Naive thymus-derived CD4-positive, alpha-beta T cell (primary cell): ENCODE measurements at regions not wholly inside any gene's neighbourhood (a gene's known extent, or its start where the extent isn't known, plus 50 kb on each side); places are given as distances from the start of the nearest gene placed in this dataset.
"Not testable (repeated sequence)": the region's sequence is repeated elsewhere in the genome, so short reads cannot be mapped to it uniquely, and the experiment has no call there.

Source experiments
- ATAC-seq: fragments of 150-1000 bp; cut with Tn5 transposase; 2 replicates; pipeline ENCODE4 v1.10.0; 2021; ENCODE audit warnings: mild to moderate bottlenecking, moderate library complexity
- CTCF ChIA-PET: fragments of 350-600 bp; sonication (Branson Sonifier 250); formaldehyde crosslinking; loops from one replicate; lab custom pipeline; 2021; ENCODE audit warnings: antibody characterized with exemption; lab: Charles Lee
- POLR2A ChIA-PET: fragments of 350-600 bp; sonication (Branson Sonifier 250); formaldehyde crosslinking; loops from one replicate; lab custom pipeline; 2021; ENCODE audit warnings: antibody characterized with exemption, inconsistent platforms; lab: Charles Lee
- DNase-seq, 9 donors: peaks; one replicate each; pipeline versions ENCODE4 v3.0.0 to v3.0.0-alpha.2; 2020 to 2022; ENCODE audit warnings: mixed read lengths in 1 of 9
- H3K27ac ChIP-seq: one replicate; pipeline ENCODE4 v1.7.0; 2013; ENCODE audit warnings: mild to moderate bottlenecking, low read depth, low read length, moderate library complexity
- H3K27me3 ChIP-seq, 2 donors: one replicate each; pipeline ENCODE4 v1.7.0; 2013; ENCODE audit warnings: low read length in 2 of 2, mild to moderate bottlenecking in 2 of 2, moderate library complexity in 2 of 2; ENCODE audit not compliant: control insufficient read depth in 2 of 2, insufficient read depth in 2 of 2
- H3K36me3 ChIP-seq, 3 experiments: 1 replicate in 2 of 3; 2 replicates in 1 of 3; pipeline ENCODE4 v1.7.0; 2013; ENCODE audit warnings: low read length in 3 of 3, mild to moderate bottlenecking in 3 of 3, moderate library complexity in 1 of 3; ENCODE audit not compliant: insufficient read depth in 3 of 3, control insufficient read depth in 2 of 3
- H3K4me1 ChIP-seq, 2 donors: one replicate each; pipeline ENCODE4 v1.7.0; 2013; ENCODE audit warnings: low read length in 2 of 2, mild to moderate bottlenecking in 2 of 2, moderate library complexity in 1 of 2; ENCODE audit not compliant: control insufficient read depth in 2 of 2, insufficient read depth in 2 of 2
- H3K4me3 ChIP-seq: 2 replicates; pipeline ENCODE4 v1.7.0; 2013; ENCODE audit warnings: mild to moderate bottlenecking, low read length
- H3K9me3 ChIP-seq, 3 experiments: 1 replicate in 2 of 3; 2 replicates in 1 of 3; pipeline ENCODE4 v1.7.0; 2013; ENCODE audit warnings: low read length in 3 of 3; ENCODE audit not compliant: control insufficient read depth in 2 of 3
- H3K27ac Mint-ChIP-seq, 9 donors: one replicate each; pipeline ENCODE4 v1.8.0; 2020 to 2022; ENCODE audit warnings: mixed read lengths in 9 of 9, mild to moderate bottlenecking in 8 of 9, moderate library complexity in 5 of 9, inconsistent platforms in 2 of 9
- H3K27me3 Mint-ChIP-seq, 5 donors: one replicate each; pipeline ENCODE4 v1.8.0; 2021 to 2022; ENCODE audit warnings: mixed read lengths in 5 of 5, mild to moderate bottlenecking in 1 of 5
- H3K36me3 Mint-ChIP-seq, 5 donors: one replicate each; pipeline ENCODE4 v1.8.0; 2020 to 2022; ENCODE audit warnings: mixed read lengths in 5 of 5, mild to moderate bottlenecking in 3 of 5, inconsistent platforms in 1 of 5
- H3K4me1 Mint-ChIP-seq, 7 donors: one replicate each; pipeline ENCODE4 v1.8.0; 2020 to 2022; ENCODE audit warnings: mixed read lengths in 7 of 7, mild to moderate bottlenecking in 3 of 7, inconsistent platforms in 1 of 7
- H3K4me3 Mint-ChIP-seq, 10 donors: one replicate each; pipeline ENCODE4 v1.8.0; 2020 to 2022; ENCODE audit warnings: mild to moderate bottlenecking in 10 of 10, mixed read lengths in 10 of 10, moderate library complexity in 6 of 10, inconsistent platforms in 2 of 10
- H3K9me3 Mint-ChIP-seq, 11 donors: one replicate each; pipeline ENCODE4 v1.8.0; 2020 to 2022; ENCODE audit warnings: mixed read lengths in 11 of 11, mild to moderate bottlenecking in 4 of 11, inconsistent platforms in 1 of 11, moderate library complexity in 1 of 11
- intact Hi-C, 2 donors: fragments of 100-400 bp; cut with micrococcal nuclease; formaldehyde crosslinking; loops; one replicate each; pipeline ENCODE4 v1.15.1; 2023

GRCh38 chrX:121863976-121864375 is 816.6 kb downstream of the GLUD2 start:
- ChIA-PET CTCF (no interaction called here), POLR2A (no interaction called here)
- ATAC-seq (no peak), DNase-seq (no peak)
- H3K27ac Mint-ChIP-seq, result no peak overlapping the region
- H3K27me3 Mint-ChIP-seq, result no peaks in the 10 kb centered on the region
- Histone ChIP-seq H3K4me1 (no peaks in the 10 kb centered on the region), H3K9me3 (no peaks in the 10 kb centered on the region), H3K27me3 (no peaks in the 10 kb centered on the region), H3K27ac (no peak overlapping the region), H3K4me3 (no peak overlapping the region), H3K36me3 (no peaks in the 10 kb centered on the region)
- H3K9me3 Mint-ChIP-seq, result peaks cover 0 to 4% (median 0%) of the 10 kb centered on the region in 11 donors
- H3K36me3 Mint-ChIP-seq, result no peaks in the 10 kb centered on the region
- H3K4me1 Mint-ChIP-seq, result no peaks in the 10 kb centered on the region
- intact Hi-C loops, result no loop called here
- no peak overlapping the region for H3K4me3 Mint-ChIP-seq

GRCh38 chrX:121864561-121864960 is 817.2 kb downstream of the GLUD2 start:
- Mint-ChIP-seq H3K4me3 (no peak overlapping the region), H3K4me1 (no peaks in the 10 kb centered on the region), H3K9me3 (peaks cover 0 to 4% (median 0%) of the 10 kb centered on the region in 11 donors), H3K36me3 (no peaks in the 10 kb centered on the region), H3K27me3 (no peaks in the 10 kb centered on the region), H3K27ac (no peak overlapping the region)
- H3K4me1 ChIP-seq, result no peaks in the 10 kb centered on the region
- CTCF ChIA-PET, result no interaction called here
- POLR2A ChIA-PET, result no interaction called here
- H3K4me3 ChIP-seq, result no peak overlapping the region
- no peaks in the 10 kb centered on the region for H3K36me3 ChIP-seq
- H3K27me3 ChIP-seq, result no peaks in the 10 kb centered on the region
- H3K27ac ChIP-seq, result no peak overlapping the region
- intact Hi-C loops, result no loop called here
- ATAC-seq, result no peak
- no peak for DNase-seq
- H3K9me3 ChIP-seq, result no peaks in the 10 kb centered on the region

DNA sequence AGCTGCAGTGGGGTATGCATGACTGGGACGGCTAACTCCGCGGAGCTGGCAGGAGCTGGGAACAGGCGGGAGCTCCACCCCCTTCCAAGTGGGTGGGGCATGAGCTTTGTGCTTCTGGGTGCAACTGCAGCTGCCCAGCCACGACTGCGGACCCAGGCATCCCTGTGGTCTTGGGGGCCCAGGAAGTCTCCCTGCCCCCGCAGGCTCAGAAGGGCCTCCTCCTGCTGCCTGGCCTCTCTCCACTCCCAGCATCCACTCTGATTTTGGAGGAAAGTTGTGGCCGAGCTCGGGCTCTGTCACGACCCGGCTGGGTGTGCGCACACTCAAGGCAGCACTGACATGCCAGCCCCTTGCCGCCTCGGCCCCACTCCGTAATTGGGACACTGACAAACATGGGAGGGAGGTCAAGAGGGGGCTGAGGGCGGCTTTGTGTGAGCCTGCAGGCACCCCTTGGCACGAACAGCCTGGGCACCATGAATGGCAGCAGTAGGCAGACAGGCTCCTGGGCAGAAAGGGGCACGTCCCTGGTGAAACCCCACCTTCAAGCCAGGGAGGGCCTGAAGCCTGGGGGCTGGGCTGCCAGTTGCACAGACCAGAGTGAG is 822.6 kb downstream of the GLUD2 start:
- H3K27ac Mint-ChIP-seq, result no peak overlapping the region
- H3K4me1 ChIP-seq, result no peaks in the 10 kb centered on the region
- H3K9me3 ChIP-seq, result no peaks in the 10 kb centered on the region
- H3K4me3 ChIP-seq, result no peak overlapping the region
- intact Hi-C loops, result no loop called here
- no peaks in the 10 kb centered on the region for H3K36me3 ChIP-seq
- H3K27me3 ChIP-seq, result no peaks in the 10 kb centered on the region
- CTCF ChIA-PET, result no interaction called here
- POLR2A ChIA-PET, result no interaction called here
- peaks cover 0 to 2% (median 0%) of the 10 kb centered on the region in 11 donors for H3K9me3 Mint-ChIP-seq
- H3K4me3 Mint-ChIP-seq, result no peak overlapping the region
- no peak overlapping the region for H3K27ac ChIP-seq
- no peaks in the 10 kb centered on the region for H3K4me1 Mint-ChIP-seq
- no peaks in the 10 kb centered on the region for H3K36me3 Mint-ChIP-seq
- DNase-seq (no peak), ATAC-seq (no peak)
- no peaks in the 10 kb centered on the region for H3K27me3 Mint-ChIP-seq

DNA sequence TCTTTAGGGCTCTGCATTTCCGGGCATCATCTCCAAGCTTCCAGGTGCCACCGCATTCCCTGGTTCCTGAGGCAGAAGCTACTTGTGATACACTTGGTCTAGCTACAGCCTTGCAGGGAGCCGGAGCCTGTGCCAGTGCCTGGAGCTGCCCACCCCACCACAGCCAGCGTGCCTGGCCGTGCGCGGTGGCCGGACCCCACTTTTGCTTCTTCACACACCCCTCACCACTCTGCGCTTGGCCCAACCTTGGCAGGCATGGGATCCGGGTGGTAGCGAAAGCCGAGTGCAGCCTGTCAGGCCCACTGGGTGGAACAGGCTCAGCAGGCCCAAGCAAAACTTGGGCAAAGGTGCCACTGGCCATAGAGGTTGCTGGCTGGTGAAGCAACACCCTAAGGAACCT is 823.7 kb downstream of the GLUD2 start:
- DNase-seq, result no peak
- CTCF ChIA-PET, result no interaction called here

GRCh38 chrX:121876305-121876704 is 828.9 kb downstream of the GLUD2 start:
- Histone ChIP-seq H3K9me3 (no peaks in the 10 kb centered on the region), H3K4me3 (no peak overlapping the region), H3K4me1 (no peaks in the 10 kb centered on the region), H3K36me3 (no peaks in the 10 kb centered on the region), H3K27me3 (no peaks in the 10 kb centered on the region), H3K27ac (no peak overlapping the region)
- ATAC-seq, result no peak
- H3K27me3 Mint-ChIP-seq, result no peaks in the 10 kb centered on the region
- DNase-seq, result no peak
- H3K4me1 Mint-ChIP-seq, result no peaks in the 10 kb centered on the region
- no peaks in the 10 kb centered on the region for H3K36me3 Mint-ChIP-seq
- ChIA-PET POLR2A (no interaction called here), CTCF (no interaction called here)
- no peak overlapping the region for H3K27ac Mint-ChIP-seq
- intact Hi-C loops, result no loop called here
- H3K9me3 Mint-ChIP-seq, result peaks cover 0 to 8% (median 0%) of the 10 kb centered on the region in 11 donors
- H3K4me3 Mint-ChIP-seq, result no peak overlapping the region

More for the DNA sequence above, 823.7 kb downstream of the GLUD2 start:
- Mint-ChIP-seq H3K4me1 (no peaks in the 10 kb centered on the region), H3K36me3 (no peaks in the 10 kb centered on the region), H3K9me3 (peaks cover 0 to 2% (median 0%) of the 10 kb centered on the region in 11 donors), H3K27ac (no peak overlapping the region), H3K4me3 (no peak overlapping the region), H3K27me3 (no peaks in the 10 kb centered on the region)
- Histone ChIP-seq H3K4me3 (no peak overlapping the region), H3K36me3 (no peaks in the 10 kb centered on the region), H3K4me1 (no peaks in the 10 kb centered on the region), H3K27ac (no peak overlapping the region), H3K27me3 (no peaks in the 10 kb centered on the region), H3K9me3 (no peaks in the 10 kb centered on the region)
- POLR2A ChIA-PET, result no interaction called here
- intact Hi-C loops, result no loop called here
- ATAC-seq, result no peak

DNA sequence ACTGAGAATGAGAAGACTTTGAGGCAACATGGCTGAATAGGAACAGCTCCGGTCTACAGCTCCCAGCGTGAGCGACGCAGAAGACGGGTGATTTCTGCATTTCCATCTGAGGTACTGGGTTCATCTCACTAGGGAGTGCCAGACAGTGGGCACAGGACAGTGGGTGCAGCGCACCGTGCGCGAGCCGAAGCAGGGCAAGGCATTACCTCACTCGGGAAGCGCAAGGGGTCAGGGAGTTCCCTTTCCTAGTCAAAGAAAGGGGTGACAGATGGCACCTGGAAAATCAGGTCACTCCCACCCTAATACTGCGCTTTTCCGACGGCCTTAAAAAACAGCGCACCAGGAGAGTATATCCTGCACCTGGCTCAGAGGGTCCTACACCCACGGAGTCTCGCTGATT is 829.9 kb downstream of the GLUD2 start:
- CTCF ChIA-PET, H3K4me3 ChIP-seq, intact Hi-C loops, H3K9me3 ChIP-seq, H3K27ac Mint-ChIP-seq, DNase-seq, H3K4me1 ChIP-seq, H3K27me3 ChIP-seq, H3K27me3 Mint-ChIP-seq, POLR2A ChIA-PET, H3K4me3 Mint-ChIP-seq, H3K36me3 ChIP-seq, H3K9me3 Mint-ChIP-seq, H3K4me1 Mint-ChIP-seq, ATAC-seq, H3K36me3 Mint-ChIP-seq, H3K27ac ChIP-seq: not testable (repeated sequence)

- Mint-ChIP-seq H3K36me3 (no peaks in the 10 kb centered on the region), H3K27ac (no peak overlapping the region), H3K4me1 (no peaks in the 10 kb centered on the region), H3K4me3 (no peak overlapping the region), H3K27me3 (no peaks in the 10 kb centered on the region), H3K9me3 (no peaks in the 10 kb centered on the region)
- H3K27me3 ChIP-seq, result no peaks in the 10 kb centered on the region
- H3K36me3 ChIP-seq, result no peaks in the 10 kb centered on the region
- H3K27ac ChIP-seq, result no peak overlapping the region
- no peak overlapping the region for H3K4me3 ChIP-seq
- ChIA-PET POLR2A (no interaction called here), CTCF (no interaction called here)
- H3K4me1 ChIP-seq, result no peaks in the 10 kb centered on the region
- intact Hi-C loops, result no loop called here
- H3K9me3 ChIP-seq, result no peaks in the 10 kb centered on the region
- DNase-seq (no peak), ATAC-seq (no peak)
Observed at GRCh38 chrX:121886557-121886956, 839.1 kb downstream of the GLUD2 start.
